Stomach (tissue), 4 donors: ENCODE measurements at regions not wholly inside any gene's neighbourhood (a gene's known extent, or its start where the extent isn't known, plus 50 kb on each side); places are given as distances from the start of the nearest gene placed in this dataset.

Source experiments
- CTCF ChIP-seq, 7 experiments: fragments of 450-650 bp in 4 of 7; fragments of 200-600 bp in 3 of 7; sonication (generic) in 3 of 7; IDR thresholded peaks; one replicate each; pipeline ENCODE4 v1.5.1; 2016 to 2019; ENCODE audit warnings: antibody characterized with exemption in 7 of 7, control low read depth in 2 of 7, mild to moderate bottlenecking in 1 of 7
- EP300 ChIP-seq: sonication (generic); formaldehyde crosslinking; IDR thresholded peaks from one replicate; pipeline ENCODE4 v1.6.1; 2017; ENCODE audit warnings: antibody characterized with exemption
- POLR2A ChIP-seq, 4 donors: fragments of 450-650 bp; IDR thresholded peaks; one replicate each; pipeline ENCODE4 v1.6.1; 2016; ENCODE audit warnings: antibody characterized with exemption in 4 of 4, control low read depth in 2 of 4, mild to moderate bottlenecking in 1 of 4, moderate library complexity in 1 of 4
- POLR2AphosphoS5 ChIP-seq, 3 donors: sonication (generic); formaldehyde crosslinking; IDR thresholded peaks; one replicate each; pipeline ENCODE4 v1.6.1; 2016; ENCODE audit warnings: antibody characterized with exemption in 3 of 3

GRCh38 chr17:62870552-62870971, 62.4 kb upstream of the MARCHF10 start:
- TF ChIP-seq CTCF (IDR thresholded peaks at IDR 0.05) (no peak), POLR2A (IDR thresholded peaks at IDR 0.05) (no peak), EP300 (no peak), POLR2AphosphoS5 (IDR thresholded peaks at IDR 0.05) (no peak)
